ENCODE measurements at regions not wholly inside any gene's neighbourhood (a gene's known extent, or its start where the extent isn't known, plus 50 kb on each side); places are given as distances from the start of the nearest gene placed in this dataset.
"Not testable (repeated sequence)": the region's sequence is repeated elsewhere in the genome, so short reads cannot be mapped to it uniquely, and the experiment has no call there.

GRCh38 chr6:79391480-79391879 lies 145.8 kb downstream of the LCA5 start:
- no peak for DNase-seq

- DNase-seq, result no peak
These were observed 151.3 kb downstream of the LCA5 start for GRCh38 chr6:79385893-79386292.

- DNase-seq, result no peak
These were observed 150.9 kb upstream of the HMGN3 start for GRCh38 chr6:79385333-79385732.

- DNase-seq, result no peak
These were observed 150.4 kb upstream of the HMGN3 start for GRCh38 chr6:79384845-79385244.

GRCh38 chr6:79378957-79379356 lies 144.5 kb upstream of the HMGN3 start:
- no peak for DNase-seq

GRCh38 chr6:79377888-79378348 lies 143.4 kb upstream of the HMGN3 start:
- DNase-seq, result no peak

- DNase-seq, result no peak
These were observed 142.6 kb upstream of the HMGN3 start for GRCh38 chr6:79377047-79377446.

GRCh38 chr6:79375635-79376337 lies 141.3 kb upstream of the HMGN3 start:
- no peak for DNase-seq

GRCh38 chr6:79374308-79374707 lies 139.8 kb upstream of the HMGN3 start:
- DNase-seq, result no peak

- no peak for DNase-seq
These were observed 139.4 kb upstream of the HMGN3 start for GRCh38 chr6:79373880-79374279.

GRCh38 chr6:79373246-79373645 lies 138.8 kb upstream of the HMGN3 start:
- no peak for DNase-seq

GRCh38 chr6:79372757-79373156 lies 138.3 kb upstream of the HMGN3 start:
- no peak for DNase-seq

- no peak for DNase-seq
These were observed 134.5 kb upstream of the HMGN3 start for GRCh38 chr6:79369026-79369425.

GRCh38 chr6:79363441-79363840 lies 129.0 kb upstream of the HMGN3 start:
- DNase-seq, result not testable (repeated sequence)

- not testable (repeated sequence) for DNase-seq
These were observed 126.6 kb upstream of the HMGN3 start for GRCh38 chr6:79361074-79361473.

GRCh38 chr6:79353226-79353625 lies 118.7 kb upstream of the HMGN3 start:
- DNase-seq, result no peak

- no peak for DNase-seq
These were observed 104.0 kb upstream of the HMGN3 start for GRCh38 chr6:79338493-79338892.

- DNase-seq, result peak; percentile 61 to 80 (median 62)
These were observed 100.7 kb upstream of the HMGN3 start for GRCh38 chr6:79335133-79335674.

GRCh38 chr6:79334674-79335073 lies 100.2 kb upstream of the HMGN3 start:
- DNase-seq, result no peak

GRCh38 chr6:79330704-79331103 lies 96.2 kb upstream of the HMGN3 start:
- DNase-seq, result peak; percentile 15 to 52 (median 28)

- DNase-seq, result no peak
These were observed 78.8 kb upstream of the HMGN3 start for GRCh38 chr6:79313254-79313653.

- DNase-seq, result no peak
These were observed 73.0 kb upstream of the HMGN3 start for GRCh38 chr6:79307321-79308036.

- DNase-seq, result no peak
These were observed 70.5 kb upstream of the HMGN3 start for GRCh38 chr6:79305020-79305419.

- no peak for DNase-seq
These were observed 67.9 kb upstream of the HMGN3 start for GRCh38 chr6:79302341-79302740.
